Kidney epithelial cell (primary cell): ENCODE measurements at regions not wholly inside any gene's neighbourhood (a gene's known extent, or its start where the extent isn't known, plus 50 kb on each side); places are given as distances from the start of the nearest gene placed in this dataset.

ENCODE experiments used
- DNase-seq: peaks from one replicate; pipeline ENCODE4 v3.0.0-alpha.2; 2010; ENCODE audit warnings: low read depth
- H3K27me3 ChIP-seq: 2 replicates; pipeline ENCODE4 v1.6.0; 2011; ENCODE audit warnings: low read length; ENCODE audit not compliant: control insufficient read depth, insufficient read depth
- H3K36me3 ChIP-seq: 2 replicates; pipeline ENCODE4 v1.5.1; 2011; ENCODE audit warnings: low read length; ENCODE audit not compliant: control insufficient read depth, insufficient read depth
- H3K4me3 ChIP-seq: 2 replicates; pipeline ENCODE4 v1.5.1; 2011; ENCODE audit warnings: low read depth, mild to moderate bottlenecking, control low read depth, low read length
- CTCF ChIP-seq: IDR thresholded peaks from 2 replicates; pipeline ENCODE4 v1.5.1; 2011; ENCODE audit warnings: mild to moderate bottlenecking, moderate library complexity, low read length, control low read depth, inconsistent platforms; ENCODE audit not compliant: insufficient read depth, poor library complexity, severe bottlenecking

- no peaks in the 10 kb centered on the region for H3K27me3 ChIP-seq
- no peak for DNase-seq
- H3K36me3 ChIP-seq: no peaks in the 10 kb centered on the region
- TF ChIP-seq CTCF: no peak
- no peak overlapping the region for H3K4me3 ChIP-seq
These were observed 140.6 kb upstream of the MOCS2 start for GRCh38 chr5:53250201-53250550.

GRCh38 chr5:53253421-53253871 lies 143.9 kb upstream of the MOCS2 start:
- Histone ChIP-seq H3K36me3 (no peaks in the 10 kb centered on the region), H3K4me3 (no peak overlapping the region), H3K27me3 (no peaks in the 10 kb centered on the region)
- no peak for TF ChIP-seq CTCF
- DNase-seq: no peak

GRCh38 chr5:53256746-53257145 lies 147.2 kb upstream of the MOCS2 start:
- Histone ChIP-seq H3K4me3 (no peak overlapping the region), H3K27me3 (no peaks in the 10 kb centered on the region), H3K36me3 (no peaks in the 10 kb centered on the region)
- TF ChIP-seq CTCF: no peak
- DNase-seq: no peak

GRCh38 chr5:53257806-53258373 lies 148.3 kb upstream of the MOCS2 start:
- TF ChIP-seq CTCF: no peak
- Histone ChIP-seq H3K4me3 (no peak overlapping the region), H3K27me3 (no peaks in the 10 kb centered on the region), H3K36me3 (no peaks in the 10 kb centered on the region)
- DNase-seq: no peak

GRCh38 chr5:53259176-53259575 lies 149.6 kb upstream of the MOCS2 start:
- no peaks in the 10 kb centered on the region for H3K36me3 ChIP-seq
- DNase-seq: no peak
- TF ChIP-seq CTCF: no peak
- H3K27me3 ChIP-seq: no peaks in the 10 kb centered on the region
- H3K4me3 ChIP-seq: no peak overlapping the region

GRCh38 chr5:53260446-53260845 lies 150.9 kb upstream of the MOCS2 start:
- no peaks in the 10 kb centered on the region for H3K36me3 ChIP-seq
- no peak for TF ChIP-seq CTCF

More at GRCh38 chr5:53260446-53260845, 150.9 kb upstream of the MOCS2 start:
- no peak for DNase-seq
- Histone ChIP-seq H3K27me3 (no peaks in the 10 kb centered on the region), H3K4me3 (no peak overlapping the region)
